H1 (cell line): ENCODE measurements at regions not wholly inside any gene's neighbourhood (a gene's known extent, or its start where the extent isn't known, plus 50 kb on each side); places are given as distances from the start of the nearest gene placed in this dataset.

ENCODE experiments used
- CTCF ChIA-PET: fragments of 300-600 bp; sonication (Branson Sonifier 250); formaldehyde crosslinking; loops from one replicate; lab custom pipeline; 2021; ENCODE audit not compliant: partially characterized antibody; lab: Charles Lee
- POLR2A ChIA-PET: fragments of 300-600 bp; sonication (Branson Sonifier 250); formaldehyde crosslinking; loops from one replicate; lab custom pipeline; 2021; ENCODE audit warnings: inconsistent platforms; ENCODE audit not compliant: partially characterized antibody; lab: Charles Lee
- DNase-seq, 2 experiments: peaks; one replicate each; pipeline versions ENCODE4 v3.0.0 to v3.0.0-alpha.2; 2010 to 2022; ENCODE audit warnings: low spot score in 2 of 2, low read depth in 1 of 2, mixed read lengths in 1 of 2
- FAIRE-seq: peaks from 2 replicates; lab custom pipeline; 2011; peaks lifted over from hg19 to GRCh38; lab: Jason Lieb, UNC
- H2AFZ ChIP-seq: 2 replicates; pipeline ENCODE4 v1.8.1; 2012; ENCODE audit warnings: low read length, inconsistent platforms
- H2AK5ac ChIP-seq: 2 replicates; pipeline ENCODE4 v1.6.1; 2013; ENCODE audit warnings: low read depth, low read length
- H2BK120ac ChIP-seq: replicated peaks from 2 replicates; pipeline ENCODE3; 2013; ENCODE audit warnings: low read depth, low read length, inconsistent platforms
- H2BK12ac ChIP-seq: 2 replicates; pipeline ENCODE4 v1.6.1; 2013; ENCODE audit warnings: low read depth, low read length
- H2BK15ac ChIP-seq: 2 replicates; pipeline ENCODE4 v1.6.1; 2013; ENCODE audit warnings: low read length
- H2BK20ac ChIP-seq: 2 replicates; pipeline ENCODE4 v1.6.1; 2013; ENCODE audit warnings: low read length
- H2BK5ac ChIP-seq: 2 replicates; pipeline ENCODE4 v1.6.1; 2013; ENCODE audit warnings: low read depth, low read length
- H3K14ac ChIP-seq: 2 replicates; pipeline ENCODE4 v1.6.1; 2013; ENCODE audit warnings: inconsistent platforms; ENCODE audit not compliant: insufficient read length
- H3K18ac ChIP-seq: 2 replicates; pipeline ENCODE4 v1.6.1; 2013; ENCODE audit warnings: low read length; ENCODE audit errors: extremely low read depth
- H3K23ac ChIP-seq: 2 replicates; pipeline ENCODE4 v1.6.1; 2013; ENCODE audit warnings: inconsistent platforms; ENCODE audit not compliant: insufficient read length
- H3K23me2 ChIP-seq: 2 replicates; pipeline ENCODE4 v1.6.1; 2013; ENCODE audit warnings: low read depth, low read length
- H3K27ac ChIP-seq: 2 replicates; pipeline ENCODE4 v1.6.1; 2011; ENCODE audit warnings: low read depth, low read length, inconsistent platforms
- H3K27me3 ChIP-seq, 4 experiments: replicated peaks in 1 of 4; 1 replicate in 1 of 4; 2 replicates in 3 of 4; pipeline versions ENCODE4 v1.6.1 to v1.8.1; 2011 to 2013; ENCODE audit warnings: low read length in 3 of 4, mild to moderate bottlenecking in 3 of 4, inconsistent platforms in 2 of 4, mixed read lengths in 2 of 4, moderate library complexity in 1 of 4; ENCODE audit not compliant: control insufficient read depth in 3 of 4, insufficient read depth in 3 of 4; ENCODE audit errors: extremely low read depth in 1 of 4
- H3K36me3 ChIP-seq, 4 experiments: 2 replicates each; pipeline versions ENCODE4 v1.6.1 to v1.8.1; 2011 to 2013; ENCODE audit warnings: mild to moderate bottlenecking in 4 of 4, low read length in 3 of 4, moderate library complexity in 2 of 4, control low read depth in 1 of 4, inconsistent platforms in 1 of 4; ENCODE audit not compliant: insufficient read depth in 4 of 4, control insufficient read depth in 2 of 4
- H3K4ac ChIP-seq: replicated peaks from 2 replicates; pipeline ENCODE3; 2013; ENCODE audit warnings: low read length, low read depth, mixed read lengths, inconsistent platforms; ENCODE audit not compliant: insufficient read length
- H3K4me1 ChIP-seq, 4 experiments: replicated peaks in 1 of 4; 1 replicate in 1 of 4; 2 replicates in 3 of 4; pipeline versions ENCODE4 v1.6.1 to v1.8.1; 2011 to 2013; ENCODE audit warnings: low read length in 3 of 4, inconsistent platforms in 2 of 4, mixed read lengths in 1 of 4; ENCODE audit not compliant: insufficient read depth in 4 of 4, control insufficient read depth in 3 of 4
- H3K4me2 ChIP-seq, 2 experiments: 2 replicates each; pipeline versions ENCODE4 v1.6.1 to v1.8.1; 2011 to 2013; ENCODE audit warnings: low read depth in 2 of 2, low read length in 2 of 2, control low read depth in 1 of 2, inconsistent platforms in 1 of 2, mild to moderate bottlenecking in 1 of 2; ENCODE audit not compliant: insufficient read depth in 1 of 2
- H3K4me3 ChIP-seq, 4 experiments: fragments of 200-600, 300-600 bp in 1 of 4; sonication (generic), shearing (Covaris generic), sonication (Bioruptor Twin) in 1 of 4; 2 replicates each; pipeline versions ENCODE4 v1.5.1 to v1.8.1; 2011 to 2016; ENCODE audit warnings: low read length in 4 of 4, low read depth in 3 of 4, control low read depth in 2 of 4, inconsistent platforms in 2 of 4, mild to moderate bottlenecking in 2 of 4, mixed read lengths in 1 of 4, moderate library complexity in 1 of 4; ENCODE audit not compliant: insufficient read depth in 2 of 4; ENCODE audit errors: extremely low read depth in 1 of 4
- H3K56ac ChIP-seq: replicated peaks from 2 replicates; pipeline ENCODE3; 2013; ENCODE audit warnings: low read depth, mild to moderate bottlenecking, mixed read lengths, low read length, inconsistent platforms; ENCODE audit not compliant: insufficient read length
- H3K79me1 ChIP-seq: 2 replicates; pipeline ENCODE4 v1.6.1; 2013; ENCODE audit warnings: low read depth, low read length, control low read depth
- H3K79me2 ChIP-seq, 2 experiments: 2 replicates each; pipeline versions ENCODE4 v1.6.1 to v1.8.1; 2012 to 2013; ENCODE audit warnings: low read length in 2 of 2, mild to moderate bottlenecking in 2 of 2, inconsistent platforms in 1 of 2; ENCODE audit not compliant: insufficient read depth in 2 of 2, control insufficient read depth in 1 of 2
- H3K9ac ChIP-seq, 4 experiments: replicated peaks in 1 of 4; 1 replicate in 1 of 4; 2 replicates in 3 of 4; pipeline versions ENCODE4 v1.6.1 to v1.8.1; 2011 to 2013; ENCODE audit warnings: low read depth in 3 of 4, low read length in 3 of 4, control low read depth in 2 of 4, mild to moderate bottlenecking in 2 of 4, moderate library complexity in 2 of 4, inconsistent platforms in 1 of 4; ENCODE audit errors: extremely low read depth in 1 of 4
- H3K9me3 ChIP-seq, 2 experiments: 2 replicates each; pipeline versions ENCODE4 v1.6.1 to v1.8.1; 2012 to 2013; ENCODE audit warnings: mild to moderate bottlenecking in 2 of 2, moderate library complexity in 2 of 2, control low read depth in 1 of 2, inconsistent platforms in 1 of 2, low read depth in 1 of 2, low read length in 1 of 2, mixed read lengths in 1 of 2; ENCODE audit not compliant: insufficient read depth in 2 of 2
- H4K20me1 ChIP-seq, 2 experiments: replicated peaks in 1 of 2; 2 replicates each; pipeline versions ENCODE3 to v1.8.1; 2011 to 2013; ENCODE audit warnings: inconsistent platforms in 2 of 2, low read length in 2 of 2, mild to moderate bottlenecking in 1 of 2; ENCODE audit not compliant: insufficient read depth in 2 of 2, control insufficient read depth in 1 of 2
- H4K5ac ChIP-seq: 2 replicates; pipeline ENCODE4 v1.6.1; 2013; ENCODE audit warnings: low read length, low read depth, mixed read lengths, inconsistent platforms; ENCODE audit not compliant: insufficient read length
- H4K8ac ChIP-seq: 2 replicates; pipeline ENCODE4 v1.8.0; 2013; ENCODE audit warnings: mild to moderate bottlenecking, moderate library complexity, low read length, inconsistent platforms; ENCODE audit not compliant: insufficient read depth; ENCODE audit errors: extremely low read depth
- H4K91ac ChIP-seq: replicated peaks from 2 replicates; pipeline ENCODE3; 2013; ENCODE audit warnings: low read length, mixed read lengths, inconsistent platforms; ENCODE audit not compliant: insufficient read length
- WGBS, 2 experiments: shearing (Covaris generic) in 1 of 2; methylation state at CpG; one replicate each; pipeline versions ENCODE4 v1.1.6 to v1.1.7; 2013 to 2015; ENCODE audit warnings: low lambda C conversion rate in 2 of 2, mixed read lengths in 2 of 2, inconsistent platforms in 1 of 2, low coverage in 1 of 2, missing lambda C conversion rate in 1 of 2; ENCODE audit not compliant: insufficient replicate concordance in 2 of 2, insufficient coverage in 1 of 2, insufficient read length in 1 of 2; ENCODE audit errors: extremely low coverage in 1 of 2, missing lambda C conversion rate in 1 of 2; 5-methylcytosine and 5-hydroxymethylcytosine counted together

- no peak overlapping the region for H3K56ac ChIP-seq
- no peak overlapping the region for H3K18ac ChIP-seq
- no peak overlapping the region for H2BK15ac ChIP-seq
- H3K36me3 ChIP-seq, result no peaks in the 10 kb centered on the region
- no peak overlapping the region for H3K23ac ChIP-seq
- H3K27ac ChIP-seq, result no peak overlapping the region
- no peak overlapping the region for H2BK12ac ChIP-seq
- FAIRE-seq, result no peak
- no peak overlapping the region for H2BK5ac ChIP-seq
- ChIA-PET CTCF (no interaction called here), POLR2A (no interaction called here)
- H2BK120ac ChIP-seq, result no peak overlapping the region
- no peaks in the 10 kb centered on the region for H4K20me1 ChIP-seq
- H3K27me3 ChIP-seq, result no peaks in the 10 kb centered on the region
- H3K14ac ChIP-seq, result no peak overlapping the region
- no peak overlapping the region for H4K8ac ChIP-seq
- WGBS, 2 experiments, result 79% methylated on average over 7 of the region's 7 CpGs; no CpG with 5 or more reads in 1 of the 2 experiments
- H3K4me2 ChIP-seq, result no peak overlapping the region
- no peaks in the 10 kb centered on the region for H3K9me3 ChIP-seq
- no peaks in the 10 kb centered on the region for H3K79me2 ChIP-seq
- H3K4me3 ChIP-seq, result no peak overlapping the region
- H2AFZ ChIP-seq, result no peak overlapping the region
- no peak overlapping the region for H4K5ac ChIP-seq
- H2BK20ac ChIP-seq, result no peak overlapping the region
- no peak overlapping the region for H2AK5ac ChIP-seq
- no peaks in the 10 kb centered on the region for H3K23me2 ChIP-seq
- DNase-seq, result no peak
- no peak overlapping the region for H4K91ac ChIP-seq
- no peak overlapping the region for H3K9ac ChIP-seq
- H3K4me1 ChIP-seq, result no peaks in the 10 kb centered on the region
- H3K4ac ChIP-seq, result no peak overlapping the region
- no peaks in the 10 kb centered on the region for H3K79me1 ChIP-seq
These were observed 298.7 kb upstream of the EPHA5 start for GRCh38 chr4:65968831-65969558.
